HEK293 (cell line): ENCODE measurements at regions not wholly inside any gene's neighbourhood (a gene's known extent, or its start where the extent isn't known, plus 50 kb on each side); places are given as distances from the start of the nearest gene placed in this dataset.

Experiments
- CTCF ChIA-PET: fragments of 350-600 bp; formaldehyde crosslinking; extraction: SDS; loops from one replicate; lab custom pipeline; 2021; ENCODE audit warnings: antibody characterized with exemption; lab: Yijun Ruan, JAX
- POLR2A ChIA-PET: fragments of 300-600 bp; formaldehyde crosslinking; extraction: SDS; loops from one replicate; lab custom pipeline; 2020; ENCODE audit warnings: antibody characterized with exemption, inconsistent platforms; lab: Yijun Ruan, JAX
- H3K27ac ChIP-seq: fragments of 200-500 bp; sonication (Bioruptor generic); 2 replicates; pipeline ENCODE4 v1.5.1; 2014; ENCODE audit warnings: low read depth, low read length, control low read depth, inconsistent platforms; ENCODE audit errors: extremely low read depth
- H3K36me3 ChIP-seq, 2 experiments: fragments of 200-500 bp in 1 of 2; sonication (Bioruptor generic) in 1 of 2; 1 replicate in 1 of 2; 2 replicates in 1 of 2; pipeline ENCODE4 v1.5.1; 2014 to 2017; ENCODE audit warnings: inconsistent platforms in 2 of 2, low read length in 2 of 2; ENCODE audit not compliant: control insufficient read depth in 2 of 2, insufficient read depth in 1 of 2
- H3K4me1 ChIP-seq: fragments of 200-500 bp; sonication (Bioruptor generic); 2 replicates; pipeline ENCODE4 v1.5.1; 2014; ENCODE audit warnings: mild to moderate bottlenecking, low read length, inconsistent platforms; ENCODE audit not compliant: control insufficient read depth, insufficient read depth
- H3K4me3 ChIP-seq: 2 replicates; pipeline ENCODE4 v1.5.1; 2011; ENCODE audit warnings: low read depth, mild to moderate bottlenecking, control low read depth, low read length, moderate library complexity
- H3K9me3 ChIP-seq: fragments of 200-500 bp; sonication (Bioruptor generic); 2 replicates; pipeline ENCODE4 v1.5.1; 2014; ENCODE audit warnings: low read depth, low read length, inconsistent platforms; ENCODE audit not compliant: control insufficient read depth, insufficient read depth
- HOXD13 ChIP-seq: sonication (generic); formaldehyde crosslinking; IDR thresholded peaks from 2 replicates; pipeline ENCODE4 v1.8.0; 2022; ENCODE audit warnings: missing genetic modification reagents, borderline replicate concordance
- KLF1 ChIP-seq: fragments of 450-650 bp; formaldehyde crosslinking; IDR thresholded peaks from 2 replicates; pipeline ENCODE4 v1.5.1; 2016; ENCODE audit warnings: missing biosample characterization, missing genetic modification characterization
- SP3 ChIP-seq: fragments of 450-650 bp; formaldehyde crosslinking; IDR thresholded peaks from 2 replicates; pipeline ENCODE4 v1.5.1; 2016; ENCODE audit warnings: missing biosample characterization, missing genetic modification characterization
- ZBTB11 ChIP-seq: fragments of 450-650 bp; formaldehyde crosslinking; conservative IDR thresholded peaks from 2 replicates; pipeline ENCODE4 v1.5.1; 2016; ENCODE audit warnings: low read depth, missing biosample characterization, missing genetic modification characterization
- ZNF121 ChIP-seq: fragments of 450-650 bp; formaldehyde crosslinking; IDR thresholded peaks from 2 replicates; pipeline ENCODE4 v1.5.1; 2016; ENCODE audit warnings: missing biosample characterization, missing genetic modification characterization
- ZNF19 ChIP-seq: fragments of 450-650 bp; formaldehyde crosslinking; IDR thresholded peaks from 2 replicates; pipeline ENCODE4; 2016; ENCODE audit warnings: missing biosample characterization, missing genetic modification characterization, low read depth
- ZNF2 ChIP-seq: fragments of 450-650 bp; formaldehyde crosslinking; IDR thresholded peaks from 2 replicates; pipeline ENCODE4 v1.5.1; 2016; ENCODE audit warnings: missing biosample characterization, missing genetic modification characterization
- ZNF398 ChIP-seq: fragments of 450-650 bp; formaldehyde crosslinking; IDR thresholded peaks from 2 replicates; pipeline ENCODE4 v1.5.1; 2017; ENCODE audit warnings: missing biosample characterization, missing genetic modification characterization
- ZNF521 ChIP-seq: fragments of 450-650 bp; formaldehyde crosslinking; IDR thresholded peaks from 2 replicates; pipeline ENCODE4 v1.5.1; 2017; ENCODE audit warnings: missing biosample characterization, mild to moderate bottlenecking, missing genetic modification characterization
- ZNF626 ChIP-seq: fragments of 450-650 bp; sonication (Bioruptor Pico); formaldehyde crosslinking; IDR thresholded peaks from 2 replicates; pipeline ENCODE4 v1.5.1; 2018; ENCODE audit warnings: missing biosample characterization, missing genetic modification characterization, inconsistent platforms
- ZNF654 ChIP-seq: fragments of 450-650 bp; formaldehyde crosslinking; IDR thresholded peaks from 2 replicates; pipeline ENCODE4 v1.5.1; 2016; ENCODE audit warnings: low read depth, missing biosample characterization, missing genetic modification characterization
- ZNF747 ChIP-seq: fragments of 450-650 bp; formaldehyde crosslinking; IDR thresholded peaks from 2 replicates; pipeline ENCODE4 v1.5.1; 2016; ENCODE audit warnings: missing biosample characterization, missing genetic modification characterization
- ZNF791 ChIP-seq: fragments of 450-650 bp; formaldehyde crosslinking; IDR thresholded peaks from 2 replicates; pipeline ENCODE4 v1.5.1; 2016; ENCODE audit warnings: missing biosample characterization, missing genetic modification characterization
- TF ChIP-seq, protein P1 (sequence below): fragments of 450-650 bp; formaldehyde crosslinking; IDR thresholded peaks from 2 replicates; pipeline ENCODE4 v1.5.1; 2016; ENCODE audit warnings: missing biosample characterization, missing genetic modification characterization
- TF ChIP-seq, protein P2 (sequence below): fragments of 450-650 bp; formaldehyde crosslinking; IDR thresholded peaks from 2 replicates; pipeline ENCODE4 v1.5.1; 2016; ENCODE audit warnings: missing biosample characterization, missing genetic modification characterization, low read depth
- TF ChIP-seq, protein P3 (sequence below): fragments of 450-650 bp; IDR thresholded peaks from 2 replicates; pipeline ENCODE4 v1.5.1; 2018; ENCODE audit warnings: missing biosample characterization, mild to moderate bottlenecking, missing genetic modification characterization
- TF ChIP-seq, protein P4 (sequence below): fragments of 450-650 bp; formaldehyde crosslinking; IDR thresholded peaks from 2 replicates; pipeline ENCODE4 v1.5.1; 2016; ENCODE audit warnings: missing biosample characterization, missing genetic modification characterization

DNA sequence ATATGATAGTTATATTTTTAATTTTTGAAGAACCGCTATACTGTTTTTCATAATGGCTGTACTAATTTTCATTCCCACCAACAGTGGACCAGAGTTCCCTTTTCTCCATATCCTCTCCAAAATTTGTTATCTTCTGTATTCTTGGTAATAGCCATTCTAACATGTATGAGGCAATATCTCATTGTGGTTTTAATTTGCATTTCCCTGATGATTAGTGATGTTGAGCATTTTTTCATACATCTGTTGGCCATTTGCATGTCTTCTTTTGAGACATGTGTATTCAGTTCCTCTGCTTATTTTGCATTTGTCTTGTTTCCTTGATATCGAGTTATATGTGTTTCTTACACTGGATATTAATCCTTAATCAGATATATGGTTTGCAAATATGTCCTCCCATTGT is 770.8 kb upstream of the MBL2 start (continued):
- TF ChIP-seq, protein P1, sequence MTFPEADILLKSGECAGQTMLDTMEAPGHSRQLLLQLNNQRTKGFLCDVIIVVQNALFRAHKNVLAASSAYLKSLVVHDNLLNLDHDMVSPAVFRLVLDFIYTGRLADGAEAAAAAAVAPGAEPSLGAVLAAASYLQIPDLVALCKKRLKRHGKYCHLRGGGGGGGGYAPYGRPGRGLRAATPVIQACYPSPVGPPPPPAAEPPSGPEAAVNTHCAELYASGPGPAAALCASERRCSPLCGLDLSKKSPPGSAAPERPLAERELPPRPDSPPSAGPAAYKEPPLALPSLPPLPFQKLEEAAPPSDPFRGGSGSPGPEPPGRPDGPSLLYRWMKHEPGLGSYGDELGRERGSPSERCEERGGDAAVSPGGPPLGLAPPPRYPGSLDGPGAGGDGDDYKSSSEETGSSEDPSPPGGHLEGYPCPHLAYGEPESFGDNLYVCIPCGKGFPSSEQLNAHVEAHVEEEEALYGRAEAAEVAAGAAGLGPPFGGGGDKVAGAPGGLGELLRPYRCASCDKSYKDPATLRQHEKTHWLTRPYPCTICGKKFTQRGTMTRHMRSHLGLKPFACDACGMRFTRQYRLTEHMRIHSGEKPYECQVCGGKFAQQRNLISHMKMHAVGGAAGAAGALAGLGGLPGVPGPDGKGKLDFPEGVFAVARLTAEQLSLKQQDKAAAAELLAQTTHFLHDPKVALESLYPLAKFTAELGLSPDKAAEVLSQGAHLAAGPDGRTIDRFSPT (tag by site-specific recombination): no peak
- TF ChIP-seq SP3 (tag by site-specific recombination): no peak
- no peak for TF ChIP-seq KLF1 (tag by site-specific recombination)
- TF ChIP-seq, protein P2, sequence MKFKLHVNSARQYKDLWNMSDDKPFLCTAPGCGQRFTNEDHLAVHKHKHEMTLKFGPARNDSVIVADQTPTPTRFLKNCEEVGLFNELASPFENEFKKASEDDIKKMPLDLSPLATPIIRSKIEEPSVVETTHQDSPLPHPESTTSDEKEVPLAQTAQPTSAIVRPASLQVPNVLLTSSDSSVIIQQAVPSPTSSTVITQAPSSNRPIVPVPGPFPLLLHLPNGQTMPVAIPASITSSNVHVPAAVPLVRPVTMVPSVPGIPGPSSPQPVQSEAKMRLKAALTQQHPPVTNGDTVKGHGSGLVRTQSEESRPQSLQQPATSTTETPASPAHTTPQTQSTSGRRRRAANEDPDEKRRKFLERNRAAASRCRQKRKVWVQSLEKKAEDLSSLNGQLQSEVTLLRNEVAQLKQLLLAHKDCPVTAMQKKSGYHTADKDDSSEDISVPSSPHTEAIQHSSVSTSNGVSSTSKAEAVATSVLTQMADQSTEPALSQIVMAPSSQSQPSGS (tag by site-specific recombination): no peak
- no peak for TF ChIP-seq ZNF521
- TF ChIP-seq ZNF19 (tag by site-specific recombination): no peak
- no peak for TF ChIP-seq ZNF747 (tag by site-specific recombination)
- TF ChIP-seq ZNF626 (tag by site-specific recombination): no peak

DNA sequence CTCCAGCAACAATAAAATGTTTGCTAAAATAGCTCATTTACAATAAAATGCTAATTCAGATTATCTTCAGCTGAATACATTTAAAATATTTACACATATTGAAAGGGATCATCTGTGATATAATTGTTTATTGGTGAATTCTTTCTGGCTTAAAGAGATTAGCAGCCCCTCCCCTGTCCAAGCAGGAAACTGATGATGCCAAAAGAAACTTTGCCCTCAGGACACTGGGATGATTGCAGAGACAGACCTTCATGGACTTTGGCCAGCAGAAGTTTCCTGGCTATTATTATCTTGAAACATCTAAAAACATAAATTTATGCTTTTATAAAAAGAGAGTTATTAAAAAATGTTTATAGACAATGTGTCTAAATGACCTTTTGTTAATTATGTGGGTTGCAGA is 764.9 kb upstream of the MBL2 start:
- Histone ChIP-seq H3K4me1 (no peaks in the 10 kb centered on the region), H3K27ac (no peak overlapping the region), H3K4me3 (no peak overlapping the region), H3K36me3 (no peaks in the 10 kb centered on the region), H3K9me3 (no peaks in the 10 kb centered on the region)
- TF ChIP-seq ZNF121 (no peak), ZNF2 (no peak), ZNF654 (no peak)
- TF ChIP-seq, protein P3, sequence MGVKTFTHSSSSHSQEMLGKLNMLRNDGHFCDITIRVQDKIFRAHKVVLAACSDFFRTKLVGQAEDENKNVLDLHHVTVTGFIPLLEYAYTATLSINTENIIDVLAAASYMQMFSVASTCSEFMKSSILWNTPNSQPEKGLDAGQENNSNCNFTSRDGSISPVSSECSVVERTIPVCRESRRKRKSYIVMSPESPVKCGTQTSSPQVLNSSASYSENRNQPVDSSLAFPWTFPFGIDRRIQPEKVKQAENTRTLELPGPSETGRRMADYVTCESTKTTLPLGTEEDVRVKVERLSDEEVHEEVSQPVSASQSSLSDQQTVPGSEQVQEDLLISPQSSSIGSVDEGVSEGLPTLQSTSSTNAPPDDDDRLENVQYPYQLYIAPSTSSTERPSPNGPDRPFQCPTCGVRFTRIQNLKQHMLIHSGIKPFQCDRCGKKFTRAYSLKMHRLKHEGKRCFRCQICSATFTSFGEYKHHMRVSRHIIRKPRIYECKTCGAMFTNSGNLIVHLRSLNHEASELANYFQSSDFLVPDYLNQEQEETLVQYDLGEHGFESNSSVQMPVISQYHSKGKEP: no peak
- POLR2A ChIA-PET: no interaction called here
- CTCF ChIA-PET: interaction anchor here (1.1 kb wide), 1 partner anchor 212 kb away, joined by 3 read pairs; no protein-coding TSS in a partner anchor

GRCh38 chr10:53536322-53536721 is 763.7 kb upstream of the MBL2 start:
- TF ChIP-seq HOXD13: no peak
- TF ChIP-seq, protein P4, sequence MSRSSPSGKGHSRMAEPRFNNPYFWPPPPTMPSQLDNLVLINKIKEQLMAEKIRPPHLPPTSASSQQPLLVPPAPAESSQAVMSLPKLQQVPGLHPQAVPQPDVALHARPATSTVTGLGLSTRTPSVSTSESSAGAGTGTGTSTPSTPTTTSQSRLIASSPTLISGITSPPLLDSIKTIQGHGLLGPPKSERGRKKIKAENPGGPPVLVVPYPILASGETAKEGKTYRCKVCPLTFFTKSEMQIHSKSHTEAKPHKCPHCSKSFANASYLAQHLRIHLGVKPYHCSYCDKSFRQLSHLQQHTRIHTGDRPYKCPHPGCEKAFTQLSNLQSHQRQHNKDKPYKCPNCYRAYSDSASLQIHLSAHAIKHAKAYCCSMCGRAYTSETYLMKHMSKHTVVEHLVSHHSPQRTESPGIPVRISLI (tag by site-specific recombination): no peak
- TF ChIP-seq ZNF398 (tag by site-specific recombination): no peak
- no peak for TF ChIP-seq ZBTB11
- TF ChIP-seq ZNF791: no peak
- H3K27ac ChIP-seq: no peak overlapping the region
- H3K4me3 ChIP-seq: no peak overlapping the region
- POLR2A ChIA-PET: no interaction called here
- H3K4me1 ChIP-seq: no peaks in the 10 kb centered on the region
- CTCF ChIA-PET: no interaction called here
- H3K9me3 ChIP-seq: no peaks in the 10 kb centered on the region
- H3K36me3 ChIP-seq: no peaks in the 10 kb centered on the region
